Erythroblast (primary cell): ENCODE measurements at regions not wholly inside any gene's neighbourhood (a gene's known extent, or its start where the extent isn't known, plus 50 kb on each side); places are given as distances from the start of the nearest gene placed in this dataset.

Source experiments
- GATA1 ChIP-seq: IDR thresholded peaks from 2 replicates; pipeline ENCODE4 v1.6.1; 2011; ENCODE audit warnings: low read depth, mild to moderate bottlenecking, control low read depth, low read length, moderate library complexity
- POLR2A ChIP-seq: IDR thresholded peaks from 2 replicates; pipeline ENCODE4 v1.6.1; 2011; ENCODE audit warnings: mild to moderate bottlenecking, low read length

DNA sequence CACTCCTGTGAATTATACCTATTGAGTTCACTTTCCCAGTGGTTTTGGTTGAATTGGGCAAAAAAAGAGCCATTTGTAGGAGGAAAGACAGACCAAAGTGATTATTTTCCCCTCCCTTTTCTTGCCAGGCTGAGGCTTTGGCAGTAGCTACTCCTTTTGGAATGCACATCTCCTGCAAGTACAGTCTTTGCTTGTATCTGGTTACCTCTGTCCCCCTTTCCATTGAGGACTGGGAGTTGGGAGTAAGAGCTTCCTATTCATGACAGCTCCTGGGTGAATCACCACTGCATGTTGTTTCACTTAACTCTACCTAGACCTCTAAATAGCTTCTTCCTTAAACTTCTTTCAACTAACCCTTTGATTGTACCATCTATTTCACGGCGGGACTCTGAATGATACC is 695.3 kb upstream of the ZNF804A start:
- TF ChIP-seq POLR2A (no peak), GATA1 (no peak)
